K562 (cell line): ENCODE measurements at regions not wholly inside any gene's neighbourhood (a gene's known extent, or its start where the extent isn't known, plus 50 kb on each side); places are given as distances from the start of the nearest gene placed in this dataset.

Experiments used
- ARNT ChIP-seq, 2 experiments: fragments of 450-650 bp; IDR thresholded peaks; 2 replicates each; pipeline ENCODE4 v1.6.1; 2016; ENCODE audit warnings: mild to moderate bottlenecking in 1 of 2
- CTCF ChIP-seq, 3 experiments: IDR thresholded peaks in 2 of 3; conservative IDR thresholded peaks in 1 of 3; 2 replicates each; pipeline ENCODE4 v1.5.1; 2011 to 2012; ENCODE audit warnings: low read length in 3 of 3, mild to moderate bottlenecking in 3 of 3, control low read depth in 2 of 3, improper control_type of control experiment in 1 of 3, inconsistent platforms in 1 of 3, low read depth in 1 of 3, mixed read lengths in 1 of 3, moderate library complexity in 1 of 3; ENCODE audit not compliant: insufficient read depth in 2 of 3
- NFE2 ChIP-seq: IDR thresholded peaks from 2 replicates; pipeline ENCODE4 v1.6.1; 2014; ENCODE audit warnings: antibody characterized with exemption, low read depth
- NR2F6 ChIP-seq: fragments of 450-650 bp; formaldehyde crosslinking; IDR thresholded peaks from 2 replicates; pipeline ENCODE4 v1.4.0; 2020; ENCODE audit warnings: mild to moderate bottlenecking
- SIN3A ChIP-seq, 2 experiments: fragments of 150-350 bp in 1 of 2; IDR thresholded peaks; 2 replicates each; pipeline ENCODE4 v1.6.1; 2011 to 2016; ENCODE audit warnings: borderline replicate concordance in 2 of 2, low read depth in 2 of 2, low read length in 2 of 2, mild to moderate bottlenecking in 2 of 2, moderate library complexity in 2 of 2; ENCODE audit not compliant: control insufficient read depth in 1 of 2
- TAF1 ChIP-seq: IDR thresholded peaks from 2 replicates; pipeline ENCODE4 v1.6.1; 2011; ENCODE audit warnings: mild to moderate bottlenecking, low read length, moderate library complexity; ENCODE audit not compliant: insufficient read depth, control insufficient read depth, severe bottlenecking; ENCODE audit errors: extremely low read depth
- ZBTB12 ChIP-seq: fragments of 250-450 bp; sonication (Bioruptor Pico); IDR thresholded peaks from 2 replicates; pipeline ENCODE4 v1.4.0; 2020
- ZNF408 ChIP-seq: fragments of 250-450 bp; sonication (Bioruptor Pico); IDR thresholded peaks from 2 replicates; pipeline ENCODE4 v1.4.0; 2020; ENCODE audit warnings: low read depth, mild to moderate bottlenecking, moderate library complexity
- ZNF444 ChIP-seq: fragments of 250-450 bp; sonication (Bioruptor Pico); IDR thresholded peaks from 2 replicates; pipeline ENCODE4 v1.4.0; 2020; ENCODE audit warnings: mild to moderate bottlenecking, moderate library complexity
- ZNF75A ChIP-seq: fragments of 450-650 bp; formaldehyde crosslinking; IDR thresholded peaks from 2 replicates; pipeline ENCODE4 v1.4.0; 2020; ENCODE audit warnings: mild to moderate bottlenecking
- ZSCAN32 ChIP-seq: fragments of 450-650 bp; formaldehyde crosslinking; IDR thresholded peaks from 2 replicates; pipeline ENCODE4 v1.4.0; 2020; ENCODE audit warnings: mild to moderate bottlenecking, moderate library complexity

DNA sequence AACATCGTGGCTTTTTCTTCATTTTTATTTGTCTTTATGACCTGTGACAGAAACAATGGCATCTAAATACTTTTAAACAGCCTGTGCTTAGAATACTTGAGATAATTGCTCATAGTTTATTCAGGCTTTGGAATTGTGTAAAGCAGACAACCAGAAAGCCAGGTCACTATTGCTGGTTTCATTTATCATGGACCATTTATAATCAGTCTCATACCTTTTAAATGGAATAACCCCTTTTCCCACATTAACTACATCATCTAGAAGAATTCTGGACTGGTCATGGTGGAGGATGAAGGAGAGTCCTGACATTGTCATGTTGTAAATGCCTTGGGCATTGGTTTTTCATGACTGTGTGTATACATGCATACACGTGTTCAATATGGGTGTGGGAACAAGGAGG, 661.5 kb downstream of the EPM2A start:
- TF ChIP-seq TAF1 (no peak), CTCF (IDR thresholded peaks at IDR 0.05 in 2 of 3, conservative IDR thresholded peaks at IDR 0.05 in 1 of 3; ENCODE audit: insufficient read depth in 2 of 3, low read depth in 1 of 3, low read length in 3 of 3) (no peak), ARNT (IDR thresholded peaks at IDR 0.05) (no peak), NFE2 (no peak), ZNF75A (CRISPR knock-in tag) (no peak), NR2F6 (CRISPR knock-in tag) (no peak), ZNF408 (no peak), ZNF444 (CRISPR knock-in tag) (no peak), ZBTB12 (CRISPR knock-in tag) (no peak), ZSCAN32 (CRISPR knock-in tag) (no peak), SIN3A (IDR thresholded peaks at IDR 0.05; ENCODE audit: borderline replicate concordance in 2 of 2, control insufficient read depth in 1 of 2, low read depth in 2 of 2, low read length in 2 of 2) (no peak)
